ENCODE measurements at regions not wholly inside any gene's neighbourhood (a gene's known extent, or its start where the extent isn't known, plus 50 kb on each side); places are given as distances from the start of the nearest gene placed in this dataset.
"Not testable (repeated sequence)": the region's sequence is repeated elsewhere in the genome, so short reads cannot be mapped to it uniquely, and the experiment has no call there.

GRCh38 chr3:73863546-73864079 is 238.9 kb upstream of the PDZRN3 start:
- WGBS, 2 experiments (ENCODE audit: insufficient coverage in 2 of 2), result 80 to 100% methylated on average over 2 of the region's 5 CpGs
- no peak overlapping the region for H3K27ac ChIP-seq (ENCODE audit: low read depth, low read length, severe bottlenecking)
- H3K4me1 ChIP-seq (ENCODE audit: control insufficient read depth, insufficient read depth, low read length, poor library complexity, severe bottlenecking), result no peaks in the 10 kb centered on the region
- no peaks in the 10 kb centered on the region for H3K36me3 ChIP-seq (ENCODE audit: control insufficient read depth, insufficient read depth, low read length)
- no peaks in the 10 kb centered on the region for H3K9me3 ChIP-seq (ENCODE audit: control insufficient read depth, low read length)
- no peak overlapping the region for H3K4me3 ChIP-seq (ENCODE audit: extremely low read depth, insufficient read depth, low read length, poor library complexity, severe bottlenecking)

GRCh38 chr3:73855813-73856212 is 231.1 kb upstream of the PDZRN3 start:
- H3K9me3 ChIP-seq (ENCODE audit: control insufficient read depth, low read length), result no peaks in the 10 kb centered on the region
- WGBS, 2 experiments (ENCODE audit: insufficient coverage in 2 of 2), result no CpG with 5 or more reads among the region's 1 CpG
- H3K36me3 ChIP-seq (ENCODE audit: control insufficient read depth, insufficient read depth, low read length), result no peaks in the 10 kb centered on the region
- peaks cover 5% of the 10 kb centered on the region for H3K4me1 ChIP-seq (ENCODE audit: control insufficient read depth, insufficient read depth, low read length, poor library complexity, severe bottlenecking)
- H3K27ac ChIP-seq (ENCODE audit: low read depth, low read length, severe bottlenecking), result no peak overlapping the region
- no peak overlapping the region for H3K4me3 ChIP-seq (ENCODE audit: extremely low read depth, insufficient read depth, low read length, poor library complexity, severe bottlenecking)

- WGBS, 2 experiments (ENCODE audit: insufficient coverage in 2 of 2), result 19 to 50% methylated on average over 1 to 2 of the region's 4 CpGs
- Histone ChIP-seq H3K4me1 (ENCODE audit: control insufficient read depth, insufficient read depth, low read length, poor library complexity, severe bottlenecking) (no peaks in the 10 kb centered on the region), H3K27ac (ENCODE audit: low read depth, low read length, severe bottlenecking) (no peak overlapping the region), H3K4me3 (ENCODE audit: extremely low read depth, insufficient read depth, low read length, poor library complexity, severe bottlenecking) (no peak overlapping the region), H3K36me3 (ENCODE audit: control insufficient read depth, insufficient read depth, low read length) (no peaks in the 10 kb centered on the region), H3K9me3 (ENCODE audit: control insufficient read depth, low read length) (no peaks in the 10 kb centered on the region)
These were observed 223.6 kb upstream of the PDZRN3 start for GRCh38 chr3:73848173-73848906.

- WGBS, 2 experiments (ENCODE audit: insufficient coverage in 2 of 2), result 94 to 96% methylated on average over 3 of the region's 3 CpGs
These were observed 222.2 kb upstream of the PDZRN3 start for GRCh38 chr3:73846951-73847350.

GRCh38 chr3:73839032-73839431 is 214.3 kb upstream of the PDZRN3 start:
- H3K4me3 ChIP-seq (ENCODE audit: extremely low read depth, insufficient read depth, low read length, poor library complexity, severe bottlenecking), result no peak overlapping the region
- no peak overlapping the region for H3K27ac ChIP-seq (ENCODE audit: low read depth, low read length, severe bottlenecking)
- no peaks in the 10 kb centered on the region for H3K36me3 ChIP-seq (ENCODE audit: control insufficient read depth, insufficient read depth, low read length)
- WGBS, 2 experiments (ENCODE audit: insufficient coverage in 2 of 2), result 80% methylated on average over 1 of the region's 3 CpGs; no CpG with 5 or more reads in 1 of the 2 experiments
- H3K9me3 ChIP-seq (ENCODE audit: control insufficient read depth, low read length), result peaks cover 9% of the 10 kb centered on the region
- no peaks in the 10 kb centered on the region for H3K4me1 ChIP-seq (ENCODE audit: control insufficient read depth, insufficient read depth, low read length, poor library complexity, severe bottlenecking)

More at GRCh38 chr3:73846951-73847350, 222.2 kb upstream of the PDZRN3 start:
- no peaks in the 10 kb centered on the region for H3K36me3 ChIP-seq (ENCODE audit: control insufficient read depth, insufficient read depth, low read length)
- no peak overlapping the region for H3K27ac ChIP-seq (ENCODE audit: low read depth, low read length, severe bottlenecking)
- H3K4me3 ChIP-seq (ENCODE audit: extremely low read depth, insufficient read depth, low read length, poor library complexity, severe bottlenecking), result no peak overlapping the region
- H3K9me3 ChIP-seq (ENCODE audit: control insufficient read depth, low read length), result no peaks in the 10 kb centered on the region
- H3K4me1 ChIP-seq (ENCODE audit: control insufficient read depth, insufficient read depth, low read length, poor library complexity, severe bottlenecking), result no peaks in the 10 kb centered on the region

GRCh38 chr3:73835945-73836344 is 211.2 kb upstream of the PDZRN3 start:
- Histone ChIP-seq H3K4me3 (ENCODE audit: extremely low read depth, insufficient read depth, low read length, poor library complexity, severe bottlenecking) (no peak overlapping the region), H3K9me3 (ENCODE audit: control insufficient read depth, low read length) (peaks cover 9% of the 10 kb centered on the region), H3K36me3 (ENCODE audit: control insufficient read depth, insufficient read depth, low read length) (no peaks in the 10 kb centered on the region), H3K4me1 (ENCODE audit: control insufficient read depth, insufficient read depth, low read length, poor library complexity, severe bottlenecking) (no peaks in the 10 kb centered on the region), H3K27ac (ENCODE audit: low read depth, low read length, severe bottlenecking) (no peak overlapping the region)

GRCh38 chr3:73832426-73832825 is 207.7 kb upstream of the PDZRN3 start:
- Histone ChIP-seq H3K27ac (ENCODE audit: low read depth, low read length, severe bottlenecking) (no peak overlapping the region), H3K36me3 (ENCODE audit: control insufficient read depth, insufficient read depth, low read length) (no peaks in the 10 kb centered on the region), H3K4me3 (ENCODE audit: extremely low read depth, insufficient read depth, low read length, poor library complexity, severe bottlenecking) (no peak overlapping the region), H3K9me3 (ENCODE audit: control insufficient read depth, low read length) (peaks cover 9% of the 10 kb centered on the region), H3K4me1 (ENCODE audit: control insufficient read depth, insufficient read depth, low read length, poor library complexity, severe bottlenecking) (no peaks in the 10 kb centered on the region)
- 88% methylated on average over 1 of the region's 3 CpGs; no CpG with 5 or more reads in 1 of the 2 experiments for WGBS, 2 experiments (ENCODE audit: insufficient coverage in 2 of 2)

GRCh38 chr3:73828348-73828747 is 203.6 kb upstream of the PDZRN3 start:
- 60 to 100% methylated on average over 1 of the region's 3 CpGs for WGBS, 2 experiments (ENCODE audit: insufficient coverage in 2 of 2)
- Histone ChIP-seq H3K4me1 (ENCODE audit: control insufficient read depth, insufficient read depth, low read length, poor library complexity, severe bottlenecking) (no peaks in the 10 kb centered on the region), H3K27ac (ENCODE audit: low read depth, low read length, severe bottlenecking) (no peak overlapping the region)

GRCh38 chr3:73827725-73828211 is 203.0 kb upstream of the PDZRN3 start:
- H3K9me3 ChIP-seq (ENCODE audit: control insufficient read depth, low read length), result no peaks in the 10 kb centered on the region
- no CpG with 5 or more reads among the region's 2 CpGs for WGBS, 2 experiments (ENCODE audit: insufficient coverage in 2 of 2)
- H3K27ac ChIP-seq (ENCODE audit: low read depth, low read length, severe bottlenecking), result peak overlapping the region; percentile 24
- H3K4me1 ChIP-seq (ENCODE audit: control insufficient read depth, insufficient read depth, low read length, poor library complexity, severe bottlenecking), result no peaks in the 10 kb centered on the region
- H3K4me3 ChIP-seq (ENCODE audit: extremely low read depth, insufficient read depth, low read length, poor library complexity, severe bottlenecking), result no peak overlapping the region
- H3K36me3 ChIP-seq (ENCODE audit: control insufficient read depth, insufficient read depth, low read length), result no peaks in the 10 kb centered on the region

More at GRCh38 chr3:73828348-73828747, 203.6 kb upstream of the PDZRN3 start:
- H3K36me3 ChIP-seq (ENCODE audit: control insufficient read depth, insufficient read depth, low read length), result no peaks in the 10 kb centered on the region
- H3K4me3 ChIP-seq (ENCODE audit: extremely low read depth, insufficient read depth, low read length, poor library complexity, severe bottlenecking), result no peak overlapping the region
- no peaks in the 10 kb centered on the region for H3K9me3 ChIP-seq (ENCODE audit: control insufficient read depth, low read length)

- Histone ChIP-seq H3K4me1 (ENCODE audit: control insufficient read depth, insufficient read depth, low read length, poor library complexity, severe bottlenecking) (no peaks in the 10 kb centered on the region), H3K4me3 (ENCODE audit: extremely low read depth, insufficient read depth, low read length, poor library complexity, severe bottlenecking) (no peak overlapping the region), H3K9me3 (ENCODE audit: control insufficient read depth, low read length) (no peaks in the 10 kb centered on the region), H3K27ac (ENCODE audit: low read depth, low read length, severe bottlenecking) (no peak overlapping the region), H3K36me3 (ENCODE audit: control insufficient read depth, insufficient read depth, low read length) (no peaks in the 10 kb centered on the region)
- WGBS, 2 experiments (ENCODE audit: insufficient coverage in 2 of 2), result 65 to 100% methylated on average over 1 to 2 of the region's 2 CpGs
These were observed 202.5 kb upstream of the PDZRN3 start for GRCh38 chr3:73827204-73827603.

- not testable (repeated sequence) for H3K4me3 ChIP-seq (ENCODE audit: extremely low read depth, insufficient read depth, low read length, poor library complexity, severe bottlenecking); H3K9me3 ChIP-seq (ENCODE audit: control insufficient read depth, low read length); H3K27ac ChIP-seq (ENCODE audit: low read depth, low read length, severe bottlenecking); H3K4me1 ChIP-seq (ENCODE audit: control insufficient read depth, insufficient read depth, low read length, poor library complexity, severe bottlenecking); H3K36me3 ChIP-seq (ENCODE audit: control insufficient read depth, insufficient read depth, low read length)
These were observed 196.2 kb upstream of the PDZRN3 start for GRCh38 chr3:73820896-73821295.
